Endodermal cell (in vitro differentiated cells): ENCODE measurements at regions not wholly inside any gene's neighbourhood (a gene's known extent, or its start where the extent isn't known, plus 50 kb on each side); places are given as distances from the start of the nearest gene placed in this dataset.

ENCODE experiments used
- DNase-seq: peaks from one replicate; pipeline ENCODE4 v3.0.0-alpha.2; 2017
- H3K27ac ChIP-seq: 2 replicates; pipeline ENCODE4 v1.5.1; 2013; ENCODE audit warnings: mild to moderate bottlenecking, low read depth, low read length, moderate library complexity
- H3K27me3 ChIP-seq: 2 replicates; pipeline ENCODE4 v1.6.1; 2013; ENCODE audit warnings: mild to moderate bottlenecking, low read length, moderate library complexity; ENCODE audit not compliant: insufficient read depth, control insufficient read depth, poor library complexity, severe bottlenecking
- H3K36me3 ChIP-seq: 2 replicates; pipeline ENCODE4 v1.7.0; 2013; ENCODE audit warnings: mild to moderate bottlenecking, low read length, moderate library complexity; ENCODE audit not compliant: control insufficient read depth, insufficient read depth
- H3K4me1 ChIP-seq: one replicate; pipeline ENCODE4 v1.7.0; 2013; ENCODE audit warnings: low read length; ENCODE audit not compliant: control insufficient read depth, insufficient read depth
- H3K4me3 ChIP-seq: 2 replicates; pipeline ENCODE4 v1.5.1; 2013; ENCODE audit warnings: mild to moderate bottlenecking, low read length, moderate library complexity
- H3K9ac ChIP-seq: 2 replicates; pipeline ENCODE4 v1.6.1; 2013; ENCODE audit warnings: mild to moderate bottlenecking, low read length, moderate library complexity; ENCODE audit not compliant: poor library complexity, severe bottlenecking; ENCODE audit errors: extremely low read depth
- H3K9me3 ChIP-seq: 2 replicates; pipeline ENCODE4 v1.6.1; 2013; ENCODE audit warnings: mild to moderate bottlenecking, low read length, moderate library complexity; ENCODE audit not compliant: control insufficient read depth
- H3K27ac Mint-ChIP-seq: 2 replicates; pipeline ENCODE4 v1.8.0; 2020; ENCODE audit warnings: mixed read lengths
- H3K27me3 Mint-ChIP-seq: 2 replicates; pipeline ENCODE4 v1.8.0; 2021; ENCODE audit warnings: mild to moderate bottlenecking, mixed read lengths; ENCODE audit not compliant: insufficient read depth
- H3K36me3 Mint-ChIP-seq: 2 replicates; pipeline ENCODE4 v1.8.0; 2020; ENCODE audit warnings: low read depth, mixed read lengths
- H3K4me1 Mint-ChIP-seq: 2 replicates; pipeline ENCODE4 v1.8.0; 2020; ENCODE audit warnings: mixed read lengths
- H3K4me3 Mint-ChIP-seq: 2 replicates; pipeline ENCODE4 v1.8.0; 2020; ENCODE audit warnings: mild to moderate bottlenecking, moderate library complexity, mixed read lengths
- H3K9me3 Mint-ChIP-seq: 2 replicates; pipeline ENCODE4 v1.8.0; 2020; ENCODE audit warnings: mild to moderate bottlenecking, mixed read lengths
- CTCF ChIP-seq: fragments of 200-600 bp; sonication (generic); conservative IDR thresholded peaks from 2 replicates; pipeline ENCODE4 v1.5.0; 2021; ENCODE audit warnings: antibody characterized with exemption, mild to moderate bottlenecking
- WGBS, 2 experiments: methylation state at CpG; one replicate each; pipeline versions ENCODE4 v1.1.5 to v1.1.7; 2013; ENCODE audit warnings: missing lambda C conversion rate in 2 of 2, mixed read lengths in 1 of 2; ENCODE audit not compliant: insufficient coverage in 1 of 2, insufficient read length in 1 of 2; 5-methylcytosine and 5-hydroxymethylcytosine counted together

- no peak for DNase-seq
- no peaks in the 10 kb centered on the region for H3K27me3 ChIP-seq
- H3K27me3 Mint-ChIP-seq = peaks cover 36% of the 10 kb centered on the region
- 86 to 95% methylated on average over 1 of the region's 1 CpG for whole genome bisulfite sequencing, 2 experiments
- no peak for TF ChIP-seq CTCF
- H3K36me3 ChIP-seq = no peaks in the 10 kb centered on the region
- H3K36me3 Mint-ChIP-seq = no peaks in the 10 kb centered on the region
- H3K27ac ChIP-seq = no peak overlapping the region
- no peak overlapping the region for H3K4me3 ChIP-seq
- H3K9me3 Mint-ChIP-seq = no peaks in the 10 kb centered on the region
- H3K9me3 ChIP-seq = no peaks in the 10 kb centered on the region
- no peak overlapping the region for H3K27ac Mint-ChIP-seq
- no peak overlapping the region for H3K4me3 Mint-ChIP-seq
- H3K4me1 Mint-ChIP-seq = peaks cover 28% of the 10 kb centered on the region
- H3K9ac ChIP-seq = no peak overlapping the region
- H3K4me1 ChIP-seq = peaks cover 8% of the 10 kb centered on the region
Measured at GRCh38 chr20:16846006-16846405, 97.8 kb downstream of the OTOR start.

GRCh38 chr20:16848061-16848460 lies 99.9 kb downstream of the OTOR start:
- no peak overlapping the region for H3K4me3 Mint-ChIP-seq
- Histone ChIP-seq H3K27ac (no peak overlapping the region), H3K4me3 (no peak overlapping the region), H3K9ac (no peak overlapping the region), H3K27me3 (no peaks in the 10 kb centered on the region), H3K36me3 (no peaks in the 10 kb centered on the region), H3K4me1 (peaks cover 8% of the 10 kb centered on the region), H3K9me3 (peaks cover 9% of the 10 kb centered on the region)
- H3K4me1 Mint-ChIP-seq = peaks cover 28% of the 10 kb centered on the region
- no peak for TF ChIP-seq CTCF
- DNase-seq = no peak
- peaks cover 3% of the 10 kb centered on the region for H3K36me3 Mint-ChIP-seq
- no peak overlapping the region for H3K27ac Mint-ChIP-seq
- peaks cover 33% of the 10 kb centered on the region for H3K27me3 Mint-ChIP-seq
- H3K9me3 Mint-ChIP-seq = peaks cover 7% of the 10 kb centered on the region

- H3K27me3 Mint-ChIP-seq = peaks cover 33% of the 10 kb centered on the region
- no peak for TF ChIP-seq CTCF
- Histone ChIP-seq H3K9me3 (peaks cover 9% of the 10 kb centered on the region), H3K27me3 (no peaks in the 10 kb centered on the region), H3K9ac (no peak overlapping the region), H3K4me3 (no peak overlapping the region), H3K27ac (no peak overlapping the region), H3K36me3 (no peaks in the 10 kb centered on the region), H3K4me1 (peaks cover 8% of the 10 kb centered on the region)
- H3K27ac Mint-ChIP-seq = no peak overlapping the region
- peaks cover 3% of the 10 kb centered on the region for H3K36me3 Mint-ChIP-seq
- 75% methylated on average over 1 of the region's 1 CpG; no CpG with 5 or more reads in 1 of the 2 experiments for WGBS, 2 experiments
- H3K4me1 Mint-ChIP-seq = peaks cover 28% of the 10 kb centered on the region
- no peak overlapping the region for H3K4me3 Mint-ChIP-seq
- no peak for DNase-seq
- peaks cover 8% of the 10 kb centered on the region for H3K9me3 Mint-ChIP-seq
Measured at GRCh38 chr20:16848526-16848925, 100.4 kb downstream of the OTOR start.
